ENCODE measurements at regions not wholly inside any gene's neighbourhood (a gene's known extent, or its start where the extent isn't known, plus 50 kb on each side); places are given as distances from the start of the nearest gene placed in this dataset.

- no peak for FAIRE-seq
- no peak for DNase-seq (ENCODE audit: low spot score)
Measured at GRCh38 chr3:64892671-64893309, 205.0 kb upstream of the ADAMTS9 start.

DNA sequence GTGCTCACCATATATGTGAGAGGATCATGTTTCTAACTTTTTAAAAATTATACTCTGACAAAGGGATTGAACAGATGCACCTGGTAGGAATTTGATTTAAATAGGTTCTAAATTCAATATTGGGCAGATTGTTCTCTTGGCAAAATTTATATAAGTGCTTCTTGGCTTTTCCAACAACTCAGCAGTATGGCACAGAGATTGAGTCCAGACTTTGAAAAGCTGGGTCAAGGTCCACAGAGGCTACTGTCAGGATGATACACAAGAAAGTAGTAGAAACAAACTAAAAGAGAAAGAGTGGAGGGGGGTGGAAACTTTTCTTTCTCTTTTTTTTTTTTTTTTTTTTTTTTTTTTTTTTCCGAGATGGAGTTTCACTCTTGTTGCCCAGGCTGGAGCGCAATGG lies 203.2 kb upstream of the ADAMTS9 start:
- no peak for FAIRE-seq
- no peak for DNase-seq (ENCODE audit: low spot score)

DNA sequence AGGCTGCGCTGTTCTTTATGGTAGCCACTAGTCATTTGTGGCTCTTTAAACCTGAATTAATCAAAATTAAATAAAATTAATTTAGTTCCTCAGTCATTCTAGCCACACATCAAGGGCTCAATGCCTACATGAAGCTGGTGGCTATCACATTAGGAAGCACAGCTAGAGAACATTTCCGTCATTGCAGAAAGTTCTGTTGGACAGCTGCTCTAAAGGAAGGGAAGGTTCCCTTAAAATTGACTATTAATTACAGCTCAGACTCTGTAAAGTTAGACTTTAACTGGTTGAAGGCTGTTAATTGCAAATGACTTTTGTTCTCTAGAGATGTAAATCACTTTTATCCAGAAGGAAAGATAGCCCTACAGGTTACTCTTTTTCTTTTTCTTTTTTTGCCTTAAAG lies 202.7 kb upstream of the ADAMTS9 start:
- FAIRE-seq (no peak), DNase-seq (ENCODE audit: low spot score) (no peak)

DNA sequence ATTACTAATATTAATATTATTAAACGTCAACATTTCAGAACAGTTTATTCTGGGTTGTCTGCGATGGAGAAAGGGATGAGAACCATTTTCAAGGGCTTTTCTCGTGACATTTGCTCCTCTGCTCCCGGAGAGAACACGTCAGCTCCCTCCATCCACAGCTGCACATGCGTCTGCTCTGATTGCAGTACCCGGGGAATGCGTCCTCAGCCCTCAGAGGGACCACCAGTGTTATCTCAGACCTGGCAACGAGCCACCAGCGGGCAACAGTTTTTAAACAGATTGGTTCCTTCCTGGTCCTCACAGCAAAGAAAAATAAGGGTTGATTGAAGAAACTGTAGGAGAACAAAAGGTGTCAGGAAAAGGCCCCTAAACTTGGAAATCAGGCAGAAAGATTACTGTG lies 202.2 kb upstream of the ADAMTS9 start:
- no peak for FAIRE-seq
- no peak for DNase-seq (ENCODE audit: low spot score)

GRCh38 chr3:64888840-64889392 lies 201.1 kb upstream of the ADAMTS9 start:
- no peak for FAIRE-seq
- DNase-seq (ENCODE audit: low spot score): no peak

- no peak for FAIRE-seq
- DNase-seq (ENCODE audit: low spot score): no peak
Measured at GRCh38 chr3:64888165-64888564, 200.4 kb upstream of the ADAMTS9 start.

DNA sequence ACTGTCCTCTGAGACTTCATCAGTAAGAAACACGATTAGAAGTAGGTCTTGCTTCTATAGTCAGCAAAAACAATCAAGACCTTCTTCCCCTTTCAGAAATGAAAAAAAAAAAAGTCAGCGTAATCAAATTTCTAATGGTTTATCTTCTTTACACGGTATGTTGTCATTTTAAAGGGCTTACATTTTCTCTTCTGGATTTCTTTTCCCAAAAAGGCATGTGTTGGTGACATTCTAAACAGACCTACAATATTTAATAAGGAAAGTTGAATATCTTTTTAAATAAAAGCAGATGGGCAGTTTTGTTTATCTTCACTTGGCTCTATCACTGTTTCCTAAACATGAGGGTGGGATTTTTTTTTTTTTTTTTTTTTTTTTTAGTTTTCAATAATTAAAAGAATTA lies 197.3 kb upstream of the ADAMTS9 start:
- FAIRE-seq (no peak), DNase-seq (ENCODE audit: low spot score) (no peak)

DNA sequence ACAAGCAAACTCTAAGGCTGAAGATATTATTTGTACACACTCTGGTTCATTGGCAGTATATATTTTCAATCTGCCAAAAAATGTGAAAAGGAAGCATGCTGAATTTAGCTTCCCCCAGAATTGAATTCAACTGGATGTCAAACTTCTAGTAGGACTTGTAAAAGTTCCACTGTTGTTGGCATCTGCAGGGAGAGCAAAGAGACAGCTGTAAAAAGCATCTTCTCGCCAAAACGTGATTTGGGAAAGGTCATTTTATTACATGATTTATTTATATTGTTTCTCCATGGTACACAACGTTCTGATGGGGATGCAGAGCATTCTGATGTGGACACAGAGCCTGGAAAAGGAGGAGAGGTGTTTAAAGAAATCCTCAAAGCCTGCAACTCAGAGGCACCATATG lies 196.7 kb upstream of the ADAMTS9 start:
- FAIRE-seq: no peak
- DNase-seq (ENCODE audit: low spot score): no peak

GRCh38 chr3:64880916-64881315 lies 193.1 kb upstream of the ADAMTS9 start:
- FAIRE-seq (no peak), DNase-seq (ENCODE audit: low spot score) (no peak)

DNA sequence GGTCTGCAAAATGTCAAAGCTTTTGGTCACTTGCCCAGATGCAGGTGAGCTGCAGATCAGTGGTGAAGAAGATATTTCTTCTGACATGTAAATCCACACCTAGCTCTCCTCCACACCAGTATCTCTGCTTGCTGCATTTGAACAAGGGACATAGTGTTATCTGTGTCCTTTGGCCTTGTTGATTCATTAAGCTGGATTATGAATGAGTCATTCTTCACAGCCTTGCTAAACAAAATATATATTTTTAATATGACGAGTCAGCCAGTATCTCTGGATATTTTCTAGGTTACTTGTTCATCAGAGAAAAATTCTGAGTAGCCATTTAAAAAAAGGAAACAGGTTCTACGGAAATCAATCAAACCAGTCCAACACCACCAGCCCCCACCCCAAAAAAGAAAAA lies 190.6 kb upstream of the ADAMTS9 start:
- DNase-seq (ENCODE audit: low spot score): peak; percentile 16

DNA sequence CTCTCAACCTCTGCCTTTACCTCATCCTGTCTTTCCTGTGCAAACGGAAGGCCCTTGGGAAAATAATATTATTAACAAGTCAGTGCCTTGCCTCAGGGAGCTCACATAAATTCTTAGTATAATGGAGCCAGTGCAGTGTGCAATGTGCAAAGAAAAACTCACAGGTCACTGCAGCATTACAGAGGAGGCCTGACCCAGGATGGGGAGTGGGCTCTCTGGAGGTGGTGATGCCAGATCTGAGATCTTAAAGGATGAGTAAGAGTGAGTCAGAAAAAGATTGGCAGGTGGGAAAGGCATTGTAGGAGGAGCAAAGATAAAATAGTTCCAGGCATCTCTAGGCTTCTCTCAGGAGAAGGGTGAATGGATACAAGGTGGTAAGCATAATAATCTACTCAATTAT lies 185.6 kb upstream of the ADAMTS9 start:
- DNase-seq (ENCODE audit: low spot score) (peak; percentile 17), FAIRE-seq (no peak)

More for the DNA sequence above, 190.6 kb upstream of the ADAMTS9 start:
- no peak for FAIRE-seq

GRCh38 chr3:64872345-64872744 lies 184.5 kb upstream of the ADAMTS9 start:
- no peak for FAIRE-seq
- DNase-seq (ENCODE audit: low spot score): no peak

DNA sequence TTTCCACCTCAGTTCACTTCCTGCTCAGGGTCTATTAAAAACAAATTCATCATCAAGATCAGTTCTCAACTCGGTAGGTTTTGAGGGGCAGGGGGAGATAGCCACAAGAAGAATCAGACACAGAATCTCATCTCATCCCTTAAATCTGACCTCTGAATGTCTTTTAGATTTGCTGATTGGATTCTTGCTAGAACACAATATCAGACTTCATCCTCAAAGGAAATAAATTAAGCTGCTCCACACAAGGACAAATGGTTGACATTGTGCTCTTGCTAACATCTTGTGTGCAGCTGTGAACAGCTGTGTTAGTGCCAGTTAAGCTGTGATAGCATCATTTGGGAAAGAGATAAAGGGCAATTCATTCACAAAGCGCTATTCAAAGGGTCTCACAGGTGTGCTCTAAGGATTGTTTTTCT lies 184.0 kb upstream of the ADAMTS9 start:
- DNase-seq (ENCODE audit: low spot score) (no peak), FAIRE-seq (no peak)

GRCh38 chr3:64870876-64871646 lies 183.3 kb upstream of the ADAMTS9 start:
- FAIRE-seq (no peak), DNase-seq (ENCODE audit: low spot score) (no peak)

GRCh38 chr3:64867224-64867623 lies 179.4 kb upstream of the ADAMTS9 start:
- DNase-seq (ENCODE audit: low spot score) (no peak), FAIRE-seq (no peak)

DNA sequence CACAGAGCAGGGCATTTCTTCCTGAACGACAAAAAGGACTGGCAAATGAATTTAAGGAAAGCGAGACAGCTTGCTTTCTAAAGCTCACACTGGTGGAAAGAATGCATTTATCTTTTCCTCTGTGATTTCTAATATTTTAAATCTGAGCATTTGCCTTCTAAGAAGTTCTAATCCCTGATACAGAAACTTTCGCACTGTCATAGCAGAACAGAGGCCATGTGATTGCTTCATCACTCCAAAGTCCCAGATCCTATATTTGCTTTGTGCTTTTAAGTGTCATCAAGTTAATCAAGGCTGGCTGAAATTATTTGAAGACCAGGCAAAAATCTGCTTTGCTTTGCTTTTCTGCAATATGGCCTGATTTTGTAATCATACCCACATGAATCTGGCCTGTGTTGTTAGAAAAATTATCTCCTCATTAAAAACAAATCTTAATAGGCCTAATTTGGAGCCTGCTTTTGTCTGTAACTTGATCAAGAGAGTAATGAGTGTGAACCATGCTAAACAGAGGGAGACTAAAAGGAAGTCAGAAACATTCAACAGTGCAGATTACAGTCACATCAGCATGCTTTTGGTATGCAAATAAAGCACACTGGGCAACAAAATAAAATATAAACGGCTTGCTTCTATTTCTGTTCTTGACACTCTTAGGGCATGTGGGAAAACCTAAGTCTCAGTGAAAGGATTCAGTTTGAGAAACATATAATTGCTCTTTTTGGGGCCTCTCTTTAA lies 178.2 kb upstream of the ADAMTS9 start:
- FAIRE-seq: no peak
- DNase-seq (ENCODE audit: low spot score): no peak

DNA sequence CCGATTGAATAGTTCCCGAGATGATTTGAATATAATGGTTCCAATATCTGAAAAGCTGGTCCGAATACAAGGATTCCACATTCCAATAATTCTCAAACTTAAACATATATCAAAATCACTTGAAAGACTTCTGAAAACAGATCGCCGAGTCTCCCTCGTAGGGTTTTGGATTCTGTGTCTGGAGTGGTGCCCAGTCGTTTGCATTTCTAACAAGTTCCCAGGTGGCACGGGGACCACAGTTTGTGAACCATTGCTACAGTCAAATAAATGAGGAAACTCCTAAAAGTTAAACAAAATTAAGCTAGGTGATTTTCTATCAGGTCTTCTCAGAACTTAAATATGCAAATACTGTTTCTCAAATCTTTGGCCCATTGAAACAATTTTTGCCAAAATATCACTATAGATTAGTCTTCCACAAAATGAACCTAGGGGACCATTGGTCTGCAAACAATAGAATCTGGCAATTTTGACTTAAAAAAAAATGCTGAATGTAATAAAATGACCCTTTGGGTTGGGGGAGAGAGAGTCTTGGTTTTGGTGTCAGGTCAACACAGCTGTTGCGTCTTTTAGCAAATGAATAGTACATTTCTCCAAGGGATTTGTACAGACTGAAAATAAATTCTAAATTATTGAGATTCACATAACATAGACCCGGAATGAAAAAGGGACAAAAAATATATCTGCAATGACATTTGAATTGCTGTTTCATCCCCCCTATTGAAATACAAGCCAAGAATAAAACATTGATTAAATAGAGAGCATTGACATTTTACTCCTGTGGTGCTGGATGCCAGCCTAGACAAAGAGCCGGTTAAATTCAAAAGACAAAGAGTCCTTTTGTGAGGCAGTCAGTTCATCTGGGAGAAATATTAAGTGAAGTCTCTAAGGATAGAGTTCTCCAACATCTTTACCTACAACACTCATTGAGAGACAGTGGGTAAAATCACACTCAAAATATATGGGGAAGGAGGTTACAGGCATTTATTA lies 175.7 kb upstream of the ADAMTS9 start:
- no peak for FAIRE-seq
- no peak for DNase-seq (ENCODE audit: low spot score)

DNA sequence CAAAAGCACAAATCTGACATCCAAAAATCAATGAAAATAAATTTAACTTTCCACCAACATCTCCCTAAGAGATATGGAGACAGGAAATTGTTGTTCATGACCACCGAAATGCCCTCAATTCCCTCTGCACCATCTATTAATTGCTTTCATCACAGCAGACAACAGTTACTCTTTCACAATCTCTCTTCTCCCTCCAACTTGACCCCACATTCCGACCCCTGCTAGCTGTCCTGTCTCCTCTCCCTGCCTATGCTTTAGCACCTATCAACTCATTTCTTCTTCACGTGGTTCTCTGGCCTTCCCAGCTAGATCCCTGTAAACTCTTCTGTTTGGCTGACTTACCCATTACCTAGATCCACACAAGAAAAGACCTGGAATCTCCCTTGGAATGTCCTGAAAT lies 173.9 kb upstream of the ADAMTS9 start:
- no peak for FAIRE-seq
- no peak for DNase-seq (ENCODE audit: low spot score)

DNA sequence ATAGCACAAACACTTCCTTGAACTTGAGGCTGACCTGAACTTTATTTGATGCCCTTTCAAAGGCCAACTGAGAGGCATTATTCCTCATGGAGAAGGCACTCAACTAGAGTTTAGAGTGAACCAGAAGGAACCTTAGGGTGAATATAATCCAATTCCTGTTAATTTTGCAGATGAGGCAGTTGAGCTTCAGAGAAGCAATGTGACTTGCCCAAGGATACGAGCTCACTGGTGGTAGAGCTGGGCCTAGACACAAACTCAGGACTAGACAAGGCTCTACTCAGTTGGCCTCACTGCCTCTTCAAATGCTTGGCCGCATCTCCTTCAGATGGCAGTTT lies 172.7 kb upstream of the ADAMTS9 start:
- DNase-seq (ENCODE audit: low spot score): no peak
- FAIRE-seq: no peak

DNA sequence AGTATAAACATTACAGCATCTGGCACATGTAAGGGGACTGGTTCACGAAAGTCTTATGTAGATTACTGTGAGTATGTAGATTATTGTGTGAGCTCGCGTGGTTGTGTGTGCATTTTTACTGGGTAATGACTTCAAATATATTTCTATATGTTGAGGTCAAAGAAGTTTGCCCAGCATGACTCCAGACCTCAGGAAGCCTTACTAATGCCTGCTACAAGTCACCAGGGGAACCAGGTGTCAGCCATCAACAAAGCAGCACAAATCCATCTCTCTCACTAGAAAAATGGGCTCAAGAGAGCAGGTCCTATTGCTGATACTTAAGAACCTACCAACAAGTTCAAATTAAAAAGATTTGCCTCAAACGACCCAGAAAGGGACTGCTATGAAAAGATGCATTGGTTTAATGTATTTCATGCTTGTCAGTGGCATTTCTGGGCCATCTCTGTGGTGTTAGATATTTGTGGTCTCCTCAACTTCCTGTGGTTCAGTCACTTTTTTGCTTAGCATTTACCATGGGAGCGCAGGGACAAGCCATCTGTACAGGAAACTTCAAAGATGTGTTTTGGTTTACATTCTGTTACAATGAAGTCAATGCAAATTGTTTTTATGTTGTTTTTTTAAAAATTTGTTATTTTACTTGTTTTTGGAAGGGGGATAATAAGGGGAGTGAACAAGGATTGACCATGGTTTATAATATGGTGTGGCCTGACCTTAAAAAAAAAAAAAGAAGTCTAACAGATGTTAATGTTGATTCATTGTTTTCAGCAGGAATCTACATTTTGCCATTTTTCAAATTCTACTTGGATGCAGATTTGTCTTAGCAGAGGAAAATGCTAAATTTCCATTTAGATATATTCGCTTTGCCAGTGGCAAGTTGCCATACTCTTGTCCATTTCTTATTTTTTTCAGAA lies 172.1 kb upstream of the ADAMTS9 start:
- FAIRE-seq (no peak), DNase-seq (ENCODE audit: low spot score) (peak; percentile 30)

All from urothelium cell line (cell line).